ENCODE measurements at regions not wholly inside any gene's neighbourhood (a gene's known extent, or its start where the extent isn't known, plus 50 kb on each side); places are given as distances from the start of the nearest gene placed in this dataset.

- no peak for DNase-seq
- POLR2A ChIA-PET = no interaction called here
- no peak overlapping the region for H3K27ac Mint-ChIP-seq
- H3K36me3 Mint-ChIP-seq = no peaks in the 10 kb centered on the region
- H3K9me3 Mint-ChIP-seq = peaks cover 0 to 8% (median 3%) of the 10 kb centered on the region in 9 donors
- H3K4me3 Mint-ChIP-seq = no peak overlapping the region
- no peak for ATAC-seq
- peaks cover 0 to 2% (median 0%) of the 10 kb centered on the region in 5 donors for H3K27me3 Mint-ChIP-seq
- no peaks in the 10 kb centered on the region for H3K4me1 Mint-ChIP-seq
Measured at GRCh38 chr4:36990128-36990872, 254.2 kb upstream of the NWD2 start.

- POLR2A ChIA-PET = no interaction called here
- ATAC-seq (no peak), DNase-seq (no peak)
- Mint-ChIP-seq H3K4me3 (no peak overlapping the region), H3K4me1 (no peaks in the 10 kb centered on the region), H3K27me3 (no peaks in the 10 kb centered on the region), H3K9me3 (peaks cover 0 to 2% (median 0%) of the 10 kb centered on the region in 9 donors), H3K27ac (no peak overlapping the region), H3K36me3 (no peaks in the 10 kb centered on the region)
Measured at GRCh38 chr4:36997727-36998126, 246.8 kb upstream of the NWD2 start.

- POLR2A ChIA-PET = no interaction called here
- Mint-ChIP-seq H3K36me3 (peaks cover 0 to 4% (median 0%) of the 10 kb centered on the region in 3 donors), H3K27me3 (no peaks in the 10 kb centered on the region), H3K27ac (no peak overlapping the region), H3K4me1 (no peaks in the 10 kb centered on the region), H3K9me3 (peaks cover 0 to 9% (median 0%) of the 10 kb centered on the region in 9 donors), H3K4me3 (no peak overlapping the region)
- ATAC-seq = no peak
- DNase-seq = no peak
Measured at GRCh38 chr4:37000281-37000680, 244.3 kb upstream of the NWD2 start.

GRCh38 chr4:37001688-37002436, 242.7 kb upstream of the NWD2 start:
- Mint-ChIP-seq H3K27me3 (peaks cover 0 to 2% (median 0%) of the 10 kb centered on the region in 5 donors), H3K36me3 (peaks cover 0 to 4% (median 0%) of the 10 kb centered on the region in 3 donors), H3K27ac (peak overlapping the region in 1 of 10 donors; percentile 25), H3K4me1 (no peaks in the 10 kb centered on the region), H3K4me3 (no peak overlapping the region), H3K9me3 (peaks cover 0 to 9% (median 2%) of the 10 kb centered on the region in 9 donors)
- POLR2A ChIA-PET = interaction anchor here (0.7 kb wide), 1 partner anchor 17 kb away, joined by 3 read pairs; no protein-coding TSS in a partner anchor
- DNase-seq (no peak), ATAC-seq (no peak)

- POLR2A ChIA-PET = no interaction called here
- H3K4me1 Mint-ChIP-seq = no peaks in the 10 kb centered on the region
- H3K27me3 Mint-ChIP-seq = peaks cover 0 to 2% (median 0%) of the 10 kb centered on the region in 5 donors
Measured at GRCh38 chr4:37002625-37003024, 241.9 kb upstream of the NWD2 start.

GRCh38 chr4:37008199-37008598, 236.3 kb upstream of the NWD2 start:
- POLR2A ChIA-PET = no interaction called here
- Mint-ChIP-seq H3K4me1 (no peaks in the 10 kb centered on the region), H3K9me3 (peaks cover 0 to 16% (median 6%) of the 10 kb centered on the region in 9 donors), H3K27ac (no peak overlapping the region), H3K27me3 (peaks cover 0 to 3% (median 0%) of the 10 kb centered on the region in 5 donors), H3K4me3 (no peak overlapping the region), H3K36me3 (peaks cover 0 to 4% (median 0%) of the 10 kb centered on the region in 3 donors)
- DNase-seq (no peak), ATAC-seq (no peak)

More at GRCh38 chr4:37002625-37003024, 241.9 kb upstream of the NWD2 start:
- DNase-seq = no peak
- Mint-ChIP-seq H3K27ac (no peak overlapping the region), H3K4me3 (no peak overlapping the region), H3K36me3 (peaks cover 0 to 4% (median 0%) of the 10 kb centered on the region in 3 donors), H3K9me3 (peaks cover 0 to 9% (median 2%) of the 10 kb centered on the region in 9 donors)
- ATAC-seq = no peak

GRCh38 chr4:37014584-37014983, 230.0 kb upstream of the NWD2 start:
- Mint-ChIP-seq H3K36me3 (no peaks in the 10 kb centered on the region), H3K4me1 (no peaks in the 10 kb centered on the region), H3K27me3 (peaks cover 0 to 3% (median 0%) of the 10 kb centered on the region in 5 donors), H3K27ac (no peak overlapping the region), H3K9me3 (peaks cover 0 to 26% (median 4%) of the 10 kb centered on the region in 9 donors), H3K4me3 (no peak overlapping the region)
- ATAC-seq (no peak), DNase-seq (no peak)
- POLR2A ChIA-PET = no interaction called here

- no peak for ATAC-seq
- Mint-ChIP-seq H3K36me3 (no peaks in the 10 kb centered on the region), H3K4me1 (no peaks in the 10 kb centered on the region), H3K27ac (no peak overlapping the region), H3K4me3 (no peak overlapping the region), H3K27me3 (peaks cover 0 to 3% (median 0%) of the 10 kb centered on the region in 5 donors), H3K9me3 (peaks cover 0 to 25% (median 4%) of the 10 kb centered on the region in 9 donors)
- POLR2A ChIA-PET = no interaction called here
- DNase-seq = no peak
Measured at GRCh38 chr4:37015391-37015790, 229.2 kb upstream of the NWD2 start.

GRCh38 chr4:37023504-37023903, 221.0 kb upstream of the NWD2 start:
- H3K4me3 Mint-ChIP-seq = no peak overlapping the region
- H3K9me3 Mint-ChIP-seq = peaks cover 0 to 23% (median 4%) of the 10 kb centered on the region in 9 donors
- no peak for DNase-seq
- H3K4me1 Mint-ChIP-seq = no peaks in the 10 kb centered on the region
- peaks cover 0 to 3% (median 0%) of the 10 kb centered on the region in 5 donors for H3K27me3 Mint-ChIP-seq
- POLR2A ChIA-PET = no interaction called here
- H3K36me3 Mint-ChIP-seq = no peaks in the 10 kb centered on the region
- ATAC-seq = no peak
- no peak overlapping the region for H3K27ac Mint-ChIP-seq

- Mint-ChIP-seq H3K4me1 (no peaks in the 10 kb centered on the region), H3K9me3 (peaks cover 0 to 28% (median 4%) of the 10 kb centered on the region in 9 donors), H3K4me3 (no peak overlapping the region), H3K27ac (no peak overlapping the region), H3K27me3 (peaks cover 0 to 3% (median 0%) of the 10 kb centered on the region in 5 donors), H3K36me3 (no peaks in the 10 kb centered on the region)
- DNase-seq = no peak
- POLR2A ChIA-PET = no interaction called here
- ATAC-seq = no peak
Measured at GRCh38 chr4:37023996-37024395, 220.5 kb upstream of the NWD2 start.

- H3K9me3 Mint-ChIP-seq = peaks cover 0 to 15% (median 0%) of the 10 kb centered on the region in 9 donors
- POLR2A ChIA-PET = no interaction called here
- ATAC-seq (no peak), DNase-seq (no peak)
- H3K27me3 Mint-ChIP-seq = peaks cover 0 to 1% (median 0%) of the 10 kb centered on the region in 5 donors
- H3K4me3 Mint-ChIP-seq = no peak overlapping the region
- no peaks in the 10 kb centered on the region for H3K4me1 Mint-ChIP-seq
- H3K36me3 Mint-ChIP-seq = no peaks in the 10 kb centered on the region
- H3K27ac Mint-ChIP-seq = no peak overlapping the region
Measured at GRCh38 chr4:37040816-37041215, 203.7 kb upstream of the NWD2 start.

GRCh38 chr4:37043342-37043741, 201.2 kb upstream of the NWD2 start:
- no peak overlapping the region for H3K27ac Mint-ChIP-seq
- no peaks in the 10 kb centered on the region for H3K4me1 Mint-ChIP-seq
- no peak for DNase-seq
- no peaks in the 10 kb centered on the region for H3K36me3 Mint-ChIP-seq
- H3K27me3 Mint-ChIP-seq = peaks cover 0 to 6% (median 0%) of the 10 kb centered on the region in 5 donors
- POLR2A ChIA-PET = no interaction called here
- peaks cover 0 to 17% (median 0%) of the 10 kb centered on the region in 9 donors for H3K9me3 Mint-ChIP-seq
- H3K4me3 Mint-ChIP-seq = no peak overlapping the region
- ATAC-seq = no peak

- H3K9me3 Mint-ChIP-seq = peaks cover 0 to 12% (median 2%) of the 10 kb centered on the region in 9 donors
- H3K4me3 Mint-ChIP-seq = no peak overlapping the region
- peaks cover 0 to 22% (median 2%) of the 10 kb centered on the region in 5 donors for H3K27me3 Mint-ChIP-seq
- DNase-seq (no peak), ATAC-seq (no peak)
- no peaks in the 10 kb centered on the region for H3K4me1 Mint-ChIP-seq
- H3K36me3 Mint-ChIP-seq = no peaks in the 10 kb centered on the region
- POLR2A ChIA-PET = no interaction called here
- no peak overlapping the region for H3K27ac Mint-ChIP-seq
Measured at GRCh38 chr4:37051111-37051510, 193.4 kb upstream of the NWD2 start.

All from naive thymus-derived CD8-positive, alpha-beta T cell (primary cell).